ENCODE measurements at regions not wholly inside any gene's neighbourhood (a gene's known extent, or its start where the extent isn't known, plus 50 kb on each side); places are given as distances from the start of the nearest gene placed in this dataset.
"Not testable (repeated sequence)": the region's sequence is repeated elsewhere in the genome, so short reads cannot be mapped to it uniquely, and the experiment has no call there.

- DNase-seq, result no peak
Measured at GRCh38 chr16:76818606-76819181, 372.3 kb upstream of the MON1B start.

- DNase-seq, result no peak
Measured at GRCh38 chr16:76819226-76819916, 371.6 kb upstream of the MON1B start.

GRCh38 chr16:76824221-76824620 is 366.8 kb upstream of the MON1B start:
- no peak for DNase-seq

DNA sequence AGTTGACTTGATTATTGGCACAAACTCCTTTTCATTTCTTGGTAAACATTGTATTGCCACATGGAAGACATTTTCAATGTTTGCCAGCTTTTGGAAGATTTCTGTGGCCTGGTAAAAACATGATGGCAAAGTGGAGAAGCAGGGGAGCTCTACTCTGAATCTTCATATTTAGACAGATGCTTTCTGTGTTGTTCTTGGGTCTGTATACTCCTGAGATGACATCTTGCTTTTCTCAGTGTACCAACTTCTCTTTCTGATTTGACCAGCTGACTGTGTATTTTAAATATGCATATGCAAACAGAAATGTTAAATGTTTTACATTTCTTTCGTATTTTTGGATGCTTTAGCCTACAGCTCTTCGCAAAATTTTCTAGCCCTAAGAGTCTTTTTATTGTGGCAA is 366.2 kb upstream of the MON1B start:
- DNase-seq, result no peak

DNA sequence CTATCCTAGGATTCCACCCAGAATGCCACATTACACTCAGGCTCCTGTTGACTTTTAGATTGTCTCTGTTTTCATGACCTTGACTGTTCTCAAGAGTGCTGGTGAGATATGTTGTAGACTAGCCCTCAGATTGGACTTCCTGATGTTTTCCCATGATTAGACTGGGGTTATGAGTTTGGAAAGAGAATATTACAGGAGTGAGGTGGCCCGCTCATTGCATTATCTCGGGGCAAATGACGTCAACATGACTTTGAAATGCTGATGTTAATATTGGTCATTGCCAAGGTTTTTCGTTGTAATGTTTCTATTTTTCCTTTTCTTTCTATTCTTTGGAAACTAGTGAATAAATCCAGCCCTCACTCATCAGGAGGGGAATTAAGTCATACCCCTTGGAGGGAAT is 355.7 kb upstream of the MON1B start:
- no peak for DNase-seq

- DNase-seq, result no peak
Measured at GRCh38 chr16:76835779-76836300, 355.1 kb upstream of the MON1B start.

GRCh38 chr16:76837872-76838271 is 353.1 kb upstream of the MON1B start:
- no peak for DNase-seq

GRCh38 chr16:76854234-76854633 is 336.8 kb upstream of the MON1B start:
- no peak for DNase-seq

- no peak for DNase-seq
Measured at GRCh38 chr16:76856112-76856511, 334.9 kb upstream of the MON1B start.

- no peak for DNase-seq
Measured at GRCh38 chr16:76857402-76857801, 333.6 kb upstream of the MON1B start.

DNA sequence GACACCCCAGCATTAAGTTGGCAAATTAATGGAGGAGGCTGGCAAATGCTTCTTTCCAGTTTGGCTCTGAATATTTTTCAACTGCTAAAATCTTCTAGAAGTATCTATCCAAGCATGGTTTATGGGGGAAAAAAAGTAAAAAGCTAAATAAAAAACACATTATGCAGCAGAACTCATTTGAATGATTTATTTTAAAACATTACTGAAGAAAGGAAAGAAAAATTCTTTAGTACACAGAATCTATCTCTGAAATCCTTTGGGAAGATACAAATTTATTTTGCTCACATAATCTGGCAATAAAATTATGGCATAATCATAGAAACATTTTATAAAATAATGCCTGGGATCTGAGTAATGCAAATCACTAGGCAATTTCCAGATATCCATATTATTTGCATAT is 328.1 kb upstream of the MON1B start:
- no peak for DNase-seq

DNA sequence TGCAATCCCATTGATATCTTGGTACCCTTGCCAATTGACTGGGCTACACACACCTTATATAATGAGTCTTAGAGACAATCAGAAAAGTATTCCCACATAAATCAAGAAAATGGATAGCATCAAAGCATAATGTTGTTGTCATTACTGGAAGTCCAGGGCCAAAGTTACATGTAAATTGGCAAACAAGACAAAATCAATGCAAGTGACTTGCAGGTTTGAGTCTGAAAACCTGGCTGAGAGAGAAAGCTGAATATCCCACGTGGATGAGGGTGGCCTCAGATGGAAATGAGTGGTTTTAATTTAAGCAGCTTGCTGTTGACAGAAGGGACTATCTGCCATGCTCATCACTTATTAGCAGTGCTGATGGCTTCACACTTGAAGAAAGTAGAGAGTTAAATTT is 324.0 kb upstream of the MON1B start:
- no peak for DNase-seq

DNA sequence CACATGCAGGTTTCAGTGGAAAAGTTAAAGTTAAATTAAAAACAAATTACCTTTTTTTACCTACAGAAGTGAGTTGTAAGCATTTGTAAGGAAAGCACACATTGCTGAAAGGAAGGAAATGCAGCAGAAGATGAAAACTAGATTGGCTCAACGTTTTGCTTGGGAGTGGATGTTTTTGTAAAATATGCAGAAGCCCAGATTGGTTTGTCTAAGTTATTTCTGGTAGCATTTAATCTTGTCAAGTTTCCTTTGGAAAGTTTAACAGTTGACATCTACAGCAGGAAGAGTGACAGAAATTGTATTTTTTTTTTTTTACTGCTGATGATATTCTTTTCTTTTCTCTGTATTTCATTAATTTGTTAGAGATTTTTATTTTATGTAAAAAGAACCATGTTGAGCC is 315.1 kb upstream of the MON1B start:
- no peak for DNase-seq

DNA sequence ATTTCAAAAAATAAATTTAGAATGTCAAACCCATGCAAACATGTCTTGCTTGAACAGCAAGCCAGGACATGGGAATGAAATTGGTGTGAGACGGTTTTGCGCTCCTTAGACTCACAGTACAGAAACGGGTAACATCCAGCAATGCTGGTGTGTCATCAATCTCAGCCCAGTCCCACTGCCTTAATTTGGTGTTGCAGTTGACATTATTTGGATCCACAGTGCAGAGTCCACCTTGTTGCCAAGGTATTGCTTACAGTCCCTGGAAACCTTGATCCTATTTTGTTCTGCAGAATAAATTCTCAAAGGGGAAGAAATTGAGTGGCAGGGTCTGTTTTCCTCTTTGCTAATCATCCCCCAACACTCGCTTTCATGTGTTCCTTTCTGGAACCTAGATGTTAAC is 311.6 kb upstream of the MON1B start:
- no peak for DNase-seq

- DNase-seq, result not testable (repeated sequence)
Measured at GRCh38 chr16:76880523-76880922, 310.5 kb upstream of the MON1B start.

GRCh38 chr16:76882105-76882504 is 308.9 kb upstream of the MON1B start:
- DNase-seq, result no peak

DNA sequence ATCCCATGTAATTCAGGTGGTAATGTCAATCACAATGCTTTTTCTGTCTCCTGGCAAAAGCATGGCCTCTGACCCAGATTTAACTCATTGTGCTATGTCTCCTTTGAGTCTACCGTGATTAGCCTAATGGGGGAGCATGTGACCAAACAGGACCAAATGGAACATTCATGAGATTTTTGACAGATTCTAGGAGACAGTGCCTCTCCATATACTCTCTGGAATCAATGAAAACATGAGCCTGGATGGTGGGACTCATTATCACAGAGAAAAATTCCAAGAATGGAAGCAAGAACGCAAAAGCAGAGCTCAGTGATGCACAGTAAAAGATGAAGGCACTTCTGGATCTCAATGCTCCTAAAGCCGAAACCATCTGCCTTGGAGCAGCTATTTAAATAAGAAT is 307.9 kb upstream of the MON1B start:
- DNase-seq, result no peak

DNA sequence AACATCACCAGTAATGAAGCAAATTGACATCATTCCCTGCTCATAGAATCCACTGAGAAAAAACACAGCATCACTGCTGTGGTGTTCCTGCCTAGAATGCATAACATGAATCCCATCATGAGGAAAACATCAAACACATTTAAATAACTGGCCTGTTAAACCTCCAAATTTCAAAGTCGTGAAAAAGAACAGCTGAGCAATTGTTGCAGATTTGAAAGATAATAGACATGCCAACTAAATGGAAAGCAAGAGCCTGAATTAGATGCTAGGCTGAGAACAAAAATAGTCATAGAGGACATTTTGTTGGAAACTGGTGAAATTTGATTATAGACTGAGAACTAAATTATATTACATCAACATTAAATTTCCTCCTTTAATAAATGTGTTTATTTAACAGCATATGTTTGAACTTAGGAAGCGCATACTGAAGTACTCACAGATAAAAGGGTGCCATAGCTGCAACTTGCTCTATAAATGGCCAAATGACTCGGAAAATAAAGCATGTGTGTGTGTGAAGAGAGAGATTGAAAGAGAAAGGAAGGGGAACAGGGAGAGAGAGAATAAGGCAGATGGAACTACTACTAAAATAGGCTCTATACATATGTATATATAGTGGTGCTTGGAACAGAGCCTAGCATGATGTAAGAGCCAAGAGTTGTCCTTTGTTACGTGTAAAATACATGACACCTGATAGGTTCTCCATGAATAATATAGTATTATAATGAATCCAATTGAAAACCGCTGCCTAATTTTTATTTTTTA is 305.0 kb upstream of the MON1B start:
- no peak for DNase-seq

- DNase-seq, result no peak
Measured at GRCh38 chr16:76897816-76898215, 293.2 kb upstream of the MON1B start.

DNA sequence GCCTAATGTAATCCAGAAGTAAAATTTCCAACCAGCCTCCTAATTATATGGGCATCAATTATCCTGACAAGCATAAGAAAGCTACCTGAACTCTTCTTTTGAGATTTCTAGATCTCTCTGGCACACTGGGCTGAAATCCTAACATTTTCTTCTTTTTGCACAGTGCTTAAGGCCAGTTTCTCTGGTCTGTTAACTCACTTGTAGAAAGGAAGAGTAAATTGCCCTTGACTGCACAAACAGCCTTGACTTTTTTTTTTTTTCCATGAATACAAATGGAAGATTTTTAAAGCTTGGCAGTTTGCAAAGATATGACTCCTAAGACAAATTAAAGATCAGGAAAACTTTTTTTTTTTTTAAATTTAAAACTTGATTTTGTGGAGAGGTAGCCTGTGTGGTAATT is 291.2 kb upstream of the MON1B start:
- DNase-seq, result no peak

- no peak for DNase-seq
Measured at GRCh38 chr16:76900285-76901263, 290.4 kb upstream of the MON1B start.

DNA sequence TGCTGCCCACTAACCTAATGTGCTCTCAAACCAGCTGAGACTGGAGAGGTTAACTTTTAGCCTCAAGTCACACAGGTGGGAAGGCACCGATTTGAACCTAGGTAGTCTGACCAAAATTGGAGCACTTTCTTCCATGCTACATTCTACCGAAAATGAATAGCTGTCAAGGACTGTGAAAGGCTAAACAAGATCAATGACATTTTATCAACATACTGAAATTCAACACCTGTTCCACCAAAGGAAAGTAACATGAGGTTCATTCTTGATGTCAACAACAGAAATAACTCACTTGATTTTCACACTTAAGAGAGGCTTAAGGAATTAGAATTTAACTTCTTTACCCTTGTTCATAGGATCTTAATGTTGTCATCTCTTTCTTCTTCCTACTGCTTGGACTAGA is 284.4 kb upstream of the MON1B start:
- DNase-seq, result no peak

GRCh38 chr16:76910931-76911330 is 280.1 kb upstream of the MON1B start:
- DNase-seq, result no peak

Data from Kasumi-1 (cell line).